ENCODE measurements at regions not wholly inside any gene's neighbourhood (a gene's known extent, or its start where the extent isn't known, plus 50 kb on each side); places are given as distances from the start of the nearest gene placed in this dataset.
"Not testable (repeated sequence)": the region's sequence is repeated elsewhere in the genome, so short reads cannot be mapped to it uniquely, and the experiment has no call there.

- no peak for DNase-seq (ENCODE audit: low read depth)
Observed at GRCh38 chr11:122604621-122605020, 50.9 kb upstream of the UBASH3B start.

DNA sequence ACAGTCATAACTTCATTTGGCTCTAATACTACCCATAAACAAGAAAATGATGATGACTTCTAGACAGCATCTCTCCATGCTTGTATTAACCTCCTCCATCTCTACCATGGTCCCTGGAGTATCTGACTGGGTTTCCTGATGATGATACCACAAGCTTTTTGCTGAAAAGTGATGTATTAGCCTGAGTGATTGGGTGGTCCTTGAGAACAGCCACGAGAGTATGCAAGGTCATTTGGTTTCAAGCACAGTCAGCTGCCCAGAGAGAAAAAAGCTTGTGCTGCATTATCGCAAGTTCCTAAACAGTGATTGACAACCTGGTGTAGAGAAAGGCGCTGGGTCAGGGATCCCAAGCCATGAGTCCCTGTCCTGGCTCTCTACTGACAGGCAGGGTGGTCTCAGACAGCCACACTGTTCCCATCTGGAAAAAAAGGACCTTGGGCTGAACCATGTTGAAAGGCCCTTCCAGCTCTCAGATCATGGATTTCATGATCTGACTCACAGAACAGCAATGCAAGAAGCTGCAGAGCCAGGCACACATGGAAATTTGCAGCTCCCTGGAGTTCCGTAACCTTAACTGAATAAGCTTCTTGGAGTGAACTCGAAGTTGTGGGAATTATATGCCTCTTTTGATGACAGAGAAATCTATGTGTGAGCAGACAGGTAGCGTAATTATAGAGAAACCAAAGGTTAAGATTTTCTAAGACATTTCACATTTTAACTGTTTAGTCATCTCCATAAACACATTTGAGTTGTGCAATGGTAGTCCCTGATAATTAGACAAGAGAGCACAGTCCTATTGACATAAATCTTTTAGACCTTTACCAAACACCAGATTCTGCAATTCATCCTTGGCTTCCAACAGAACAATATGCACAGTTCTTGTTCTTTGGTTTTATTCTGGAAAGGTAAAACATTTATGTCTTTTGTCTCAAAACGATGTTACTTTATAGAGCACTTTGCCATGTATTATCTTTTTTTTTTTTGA is 54.1 kb upstream of the UBASH3B start:
- peak; percentile 79 for DNase-seq (ENCODE audit: low read depth)

DNA sequence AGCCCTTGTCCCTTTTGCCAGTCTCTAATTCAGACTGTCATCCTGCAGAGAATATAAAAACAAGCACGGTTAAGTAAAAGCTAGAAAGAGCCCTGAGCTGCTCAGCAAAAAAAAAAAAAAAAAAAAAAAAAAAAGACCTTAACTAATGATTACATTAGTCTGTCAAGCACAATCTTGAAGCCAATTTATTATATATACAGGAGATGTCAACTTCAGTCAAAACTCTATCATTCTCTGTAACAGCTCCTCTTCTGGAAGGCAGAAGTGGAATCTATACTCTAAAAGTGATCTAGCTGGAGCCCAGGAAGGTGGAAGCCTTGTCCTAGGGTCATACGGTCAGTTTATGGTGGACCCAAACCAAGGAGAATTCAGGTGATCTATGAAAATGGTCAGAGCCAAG is 55.2 kb upstream of the UBASH3B start:
- no peak for DNase-seq (ENCODE audit: low read depth)

DNA sequence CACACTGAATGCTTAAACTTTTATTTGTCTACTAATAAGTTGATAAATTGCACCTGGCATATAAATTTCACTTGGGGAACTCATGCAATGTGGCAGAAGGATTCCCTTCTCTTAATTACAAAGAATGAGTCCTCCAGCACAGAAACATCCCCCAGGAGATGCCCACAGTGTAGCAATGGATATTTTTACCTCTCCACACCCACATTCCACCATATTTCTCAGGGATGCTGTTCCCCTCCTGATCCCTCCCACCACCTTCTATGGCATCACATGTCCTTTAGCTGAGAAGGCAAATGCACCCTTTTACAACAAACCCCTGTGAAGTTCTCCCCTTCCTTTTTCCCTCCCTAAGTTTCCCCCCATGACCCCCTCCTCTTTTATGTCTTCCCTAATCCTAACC is 56.1 kb upstream of the UBASH3B start:
- no peak for DNase-seq (ENCODE audit: low read depth)

GRCh38 chr11:122598971-122599370 is 56.6 kb upstream of the UBASH3B start:
- DNase-seq (ENCODE audit: low read depth), result no peak

GRCh38 chr11:122597511-122597910 is 58.0 kb upstream of the UBASH3B start:
- DNase-seq (ENCODE audit: low read depth), result no peak

DNA sequence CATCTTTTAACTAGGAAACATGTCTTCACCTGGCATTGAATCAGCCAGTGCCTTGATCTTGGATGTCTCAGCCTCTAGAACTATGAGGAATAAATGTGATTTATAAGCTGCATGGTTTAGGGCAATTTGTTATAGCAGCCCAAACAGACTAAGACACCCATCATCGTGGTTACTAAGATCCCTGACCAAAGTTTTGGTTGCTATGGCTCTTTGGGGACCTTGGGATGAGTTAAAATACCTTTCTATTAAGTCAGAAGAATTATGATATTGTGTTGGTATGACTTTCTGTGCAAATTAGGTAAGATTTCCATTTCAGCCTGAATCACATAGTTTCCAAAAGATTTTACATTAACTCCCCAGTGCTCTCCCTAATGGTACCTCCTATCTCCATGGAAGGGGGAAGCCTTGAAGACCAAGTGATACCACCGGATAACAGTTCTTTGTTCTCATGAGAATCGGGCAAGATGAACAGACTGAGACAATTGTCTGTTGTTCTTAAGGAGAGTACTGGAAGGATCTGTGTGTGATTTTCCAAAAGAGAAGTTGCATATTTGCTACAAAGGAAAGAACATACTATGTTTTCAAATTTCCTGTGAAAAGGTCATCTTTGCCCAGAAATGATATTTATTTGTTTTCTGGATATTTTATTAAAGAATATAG is 60.4 kb upstream of the UBASH3B start:
- peak; percentile 11 for DNase-seq (ENCODE audit: low read depth)

DNA sequence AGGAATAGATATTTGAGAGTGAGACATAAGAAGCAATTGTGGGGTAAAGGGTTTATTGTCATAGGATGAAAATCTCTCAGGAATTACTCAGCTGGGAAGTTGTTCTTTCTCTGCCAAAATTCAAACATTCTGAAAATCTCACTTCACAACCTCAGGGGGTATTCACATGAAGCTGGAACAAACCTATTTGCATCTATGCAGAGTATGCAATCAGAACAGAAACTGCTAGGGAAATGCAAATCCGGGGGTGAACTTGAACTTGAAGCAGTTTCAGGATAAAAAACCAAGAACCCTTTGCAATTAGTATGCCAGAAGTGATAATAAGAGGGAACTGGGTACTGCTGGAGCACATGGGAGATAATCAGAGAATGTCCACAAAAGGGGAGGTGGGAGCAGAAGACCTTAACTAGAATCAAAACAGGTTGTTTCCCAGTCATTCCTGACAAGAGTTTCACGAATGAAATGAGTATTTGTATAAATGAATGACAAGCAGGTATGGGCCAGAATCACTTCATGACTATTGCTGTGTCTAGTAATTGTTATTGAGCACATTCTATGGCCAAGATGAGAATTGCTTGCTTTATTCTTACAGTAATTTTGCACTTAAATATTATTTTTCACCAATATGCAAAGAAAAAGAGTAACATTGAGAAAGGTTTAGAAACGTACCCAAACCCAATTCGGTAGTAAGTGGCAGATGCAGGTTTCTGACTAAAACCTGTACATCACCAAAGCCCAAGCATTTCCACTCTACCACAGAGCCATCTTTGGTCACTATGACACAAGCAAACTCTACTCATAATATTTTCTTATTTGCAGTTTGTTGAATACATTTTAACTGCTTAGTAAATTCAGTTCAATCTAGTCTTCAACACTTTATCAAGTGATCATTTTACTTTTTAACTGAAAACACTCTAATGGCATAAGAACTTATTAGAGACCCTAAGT is 61.8 kb upstream of the UBASH3B start:
- DNase-seq (ENCODE audit: low read depth), result no peak

GRCh38 chr11:122592641-122593040 is 62.9 kb upstream of the UBASH3B start:
- no peak for DNase-seq (ENCODE audit: low read depth)

GRCh38 chr11:122584670-122585069 is 70.9 kb upstream of the UBASH3B start:
- no peak for DNase-seq (ENCODE audit: low read depth)

- not testable (repeated sequence) for DNase-seq (ENCODE audit: low read depth)
Observed at GRCh38 chr11:122580071-122580470, 75.5 kb upstream of the UBASH3B start.

GRCh38 chr11:122578171-122578825 is 77.2 kb upstream of the UBASH3B start:
- no peak for DNase-seq (ENCODE audit: low read depth)

DNA sequence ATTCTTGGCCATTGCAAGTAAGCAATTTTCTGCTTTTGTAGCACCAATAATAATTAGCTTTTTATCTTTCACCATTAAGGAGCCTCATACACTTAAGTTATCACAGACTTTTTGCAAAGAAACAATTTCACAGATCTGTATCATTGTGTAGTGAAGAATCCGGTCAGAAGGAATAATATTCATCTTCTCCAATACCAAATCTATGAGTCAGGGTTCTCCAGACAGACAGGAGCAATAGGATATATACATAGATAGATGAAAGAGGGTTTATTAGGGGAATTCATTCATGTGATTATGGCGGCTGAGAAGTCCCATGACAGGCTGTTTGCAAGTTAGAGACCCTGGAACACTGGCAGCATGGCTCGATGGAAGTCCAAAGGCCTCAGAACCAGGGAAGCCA is 82.9 kb upstream of the UBASH3B start:
- no peak for DNase-seq (ENCODE audit: low read depth)

DNA sequence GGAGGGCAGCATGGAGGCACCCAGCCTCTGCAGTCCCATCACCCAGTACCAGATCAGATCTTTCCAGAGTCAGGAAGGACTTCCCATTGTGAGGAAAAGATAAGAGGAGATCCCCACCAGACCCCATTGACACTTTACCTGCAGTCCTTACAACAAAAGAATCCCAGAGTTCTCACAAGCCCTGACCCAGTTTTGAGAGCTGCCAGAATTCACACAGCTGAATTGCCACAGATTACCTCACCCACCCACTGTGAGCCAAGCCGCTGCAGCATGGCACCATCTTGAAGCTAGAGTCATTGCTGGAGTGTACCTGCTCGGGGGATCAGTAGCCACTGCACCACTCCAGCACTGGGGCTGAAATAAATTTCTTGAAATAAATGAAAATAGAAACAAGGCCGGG is 91.8 kb upstream of the UBASH3B start:
- DNase-seq (ENCODE audit: low read depth), result no peak

GRCh38 chr11:122559734-122560382 is 95.7 kb upstream of the UBASH3B start:
- no peak for DNase-seq (ENCODE audit: low read depth)

- DNase-seq (ENCODE audit: low read depth), result not testable (repeated sequence)
Observed at GRCh38 chr11:122559218-122559617, 96.3 kb upstream of the UBASH3B start.

DNA sequence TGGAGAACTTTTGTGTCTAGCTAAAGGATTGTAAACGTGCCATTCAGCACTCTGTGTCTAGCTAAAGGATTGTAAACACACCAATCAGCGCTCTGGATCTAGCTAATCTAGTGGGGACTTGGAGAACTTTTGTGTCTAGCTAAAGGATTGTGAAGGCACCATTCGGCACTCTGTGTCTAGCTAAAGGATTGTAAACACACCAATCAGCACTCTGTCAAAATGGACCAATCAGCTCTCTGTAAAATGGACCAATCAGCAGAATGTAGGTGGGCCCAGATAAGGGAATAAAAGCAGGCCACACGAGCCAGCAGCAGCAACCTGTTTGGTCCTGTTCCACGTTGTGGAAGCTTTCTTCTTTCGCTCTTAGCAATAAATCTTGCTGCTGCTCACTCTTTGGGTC is 98.4 kb upstream of the UBASH3B start:
- not testable (repeated sequence) for DNase-seq (ENCODE audit: low read depth)

GRCh38 chr11:122556605-122557004 is 98.9 kb upstream of the UBASH3B start:
- no peak for DNase-seq (ENCODE audit: low read depth)

DNA sequence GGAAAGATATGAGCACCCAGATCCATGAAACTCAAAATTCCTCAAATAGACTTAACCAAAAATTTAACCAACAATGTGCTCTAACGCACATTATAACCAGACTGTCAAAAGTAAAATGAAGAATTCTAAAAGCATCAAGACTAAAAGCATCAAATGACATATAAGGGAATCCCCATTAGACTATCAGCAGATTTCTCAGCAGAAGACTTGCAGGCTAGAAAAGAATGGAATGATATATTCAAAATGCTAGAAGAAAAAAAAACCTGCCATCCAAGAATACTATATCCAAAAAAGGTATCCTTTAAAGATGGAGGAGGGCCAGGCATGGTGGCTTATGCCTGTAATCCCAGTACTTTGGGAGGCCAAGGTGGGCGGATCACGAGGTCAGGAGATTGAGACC is 117.5 kb upstream of the UBASH3B start:
- no peak for DNase-seq (ENCODE audit: low read depth)

DNA sequence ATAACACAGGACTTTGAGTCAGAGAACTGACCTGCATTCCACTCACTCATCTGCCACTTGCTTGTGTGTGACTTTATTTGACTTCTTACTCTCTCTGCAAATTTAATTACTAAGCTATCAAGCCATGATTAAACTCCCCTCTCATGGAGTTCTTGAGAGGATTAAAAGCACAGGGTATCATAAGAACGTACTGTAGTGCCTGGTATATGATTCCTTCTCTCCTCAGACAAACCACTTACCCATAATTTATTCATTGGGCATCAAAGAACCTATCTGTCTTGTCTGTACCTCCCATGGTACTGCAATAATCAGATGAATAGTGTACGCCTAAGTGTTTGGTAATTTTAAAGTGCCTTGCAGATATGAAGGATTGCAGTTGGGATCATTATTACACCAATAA is 130.6 kb upstream of the UBASH3B start:
- DNase-seq (ENCODE audit: low read depth), result no peak

Data from stromal cell of bone marrow (primary cell).